ENCODE measurements at regions not wholly inside any gene's neighbourhood (a gene's known extent, or its start where the extent isn't known, plus 50 kb on each side); places are given as distances from the start of the nearest gene placed in this dataset.

- ATAC-seq, result peak; percentile 52
Observed at GRCh38 chr9:10957878-10958277, 345.1 kb upstream of the PTPRD start.

GRCh38 chr9:10961883-10962282 is 349.1 kb upstream of the PTPRD start:
- ATAC-seq (no peak), DNase-seq (ENCODE audit: low spot score) (no peak)

More at GRCh38 chr9:10957878-10958277, 345.1 kb upstream of the PTPRD start:
- DNase-seq (ENCODE audit: low spot score), result no peak

- DNase-seq (ENCODE audit: low spot score), result no peak
- no peak for ATAC-seq
Observed at GRCh38 chr9:10983251-10983650, 370.4 kb upstream of the PTPRD start.

- DNase-seq (ENCODE audit: low spot score) (no peak), ATAC-seq (no peak)
Observed at GRCh38 chr9:10999646-11000045, 386.8 kb upstream of the PTPRD start.

- ATAC-seq (no peak), DNase-seq (ENCODE audit: low spot score) (no peak)
Observed at GRCh38 chr9:11001546-11001945, 388.7 kb upstream of the PTPRD start.

GRCh38 chr9:11002705-11003104 is 389.9 kb upstream of the PTPRD start:
- DNase-seq (ENCODE audit: low spot score) (no peak), ATAC-seq (no peak)

GRCh38 chr9:11003836-11004235 is 391.0 kb upstream of the PTPRD start:
- ATAC-seq (no peak), DNase-seq (ENCODE audit: low spot score) (no peak)

- no peak for ATAC-seq
- DNase-seq (ENCODE audit: low spot score), result no peak
Observed at GRCh38 chr9:11011696-11012095, 398.9 kb upstream of the PTPRD start.

- DNase-seq (ENCODE audit: low spot score) (no peak), ATAC-seq (no peak)
Observed at GRCh38 chr9:11016081-11016480, 403.3 kb upstream of the PTPRD start.

GRCh38 chr9:11023201-11023600 is 410.4 kb upstream of the PTPRD start:
- no peak for ATAC-seq
- no peak for DNase-seq (ENCODE audit: low spot score)

GRCh38 chr9:11025775-11026174 is 413.0 kb upstream of the PTPRD start:
- ATAC-seq (no peak), DNase-seq (ENCODE audit: low spot score) (no peak)

GRCh38 chr9:11038366-11038765 is 425.6 kb upstream of the PTPRD start:
- no peak for DNase-seq (ENCODE audit: low spot score)
- no peak for ATAC-seq

- ATAC-seq, result no peak
- DNase-seq (ENCODE audit: low spot score), result no peak
Observed at GRCh38 chr9:11039006-11039405, 426.2 kb upstream of the PTPRD start.

GRCh38 chr9:11045589-11045988 is 432.8 kb upstream of the PTPRD start:
- ATAC-seq, result no peak
- DNase-seq (ENCODE audit: low spot score), result no peak

GRCh38 chr9:11063263-11063662 is 450.5 kb upstream of the PTPRD start:
- ATAC-seq, result no peak

GRCh38 chr9:11064909-11065308 is 452.1 kb upstream of the PTPRD start:
- ATAC-seq (no peak), DNase-seq (ENCODE audit: low spot score) (no peak)

More at GRCh38 chr9:11063263-11063662, 450.5 kb upstream of the PTPRD start:
- no peak for DNase-seq (ENCODE audit: low spot score)

- no peak for ATAC-seq
Observed at GRCh38 chr9:11072176-11072575, 459.4 kb upstream of the PTPRD start.

GRCh38 chr9:11086561-11086960 is 473.8 kb upstream of the PTPRD start:
- DNase-seq (ENCODE audit: low spot score), result no peak
- no peak for ATAC-seq

More at GRCh38 chr9:11072176-11072575, 459.4 kb upstream of the PTPRD start:
- DNase-seq (ENCODE audit: low spot score), result no peak

GRCh38 chr9:11088821-11089374 is 476.1 kb upstream of the PTPRD start:
- no peak for ATAC-seq
- no peak for DNase-seq (ENCODE audit: low spot score)

GRCh38 chr9:11092974-11093373 is 480.2 kb upstream of the PTPRD start:
- no peak for ATAC-seq
- no peak for DNase-seq (ENCODE audit: low spot score)

- ATAC-seq (no peak), DNase-seq (ENCODE audit: low spot score) (no peak)
Observed at GRCh38 chr9:11097020-11097419, 484.2 kb upstream of the PTPRD start.

GRCh38 chr9:11103525-11103924 is 490.7 kb upstream of the PTPRD start:
- ATAC-seq (no peak), DNase-seq (ENCODE audit: low spot score) (no peak)

GRCh38 chr9:11107196-11107595 is 494.4 kb upstream of the PTPRD start:
- DNase-seq (ENCODE audit: low spot score), result no peak
- ATAC-seq, result no peak

Measured in left lobe of liver (tissue), 2 donors.